GM18508 (cell line): ENCODE measurements at regions not wholly inside any gene's neighbourhood (a gene's known extent, or its start where the extent isn't known, plus 50 kb on each side); places are given as distances from the start of the nearest gene placed in this dataset.
"Not testable (repeated sequence)": the region's sequence is repeated elsewhere in the genome, so short reads cannot be mapped to it uniquely, and the experiment has no call there.

Source experiments
- ATAC-seq: cut with Tn5 transposase; IDR thresholded peaks from one replicate; pipeline ENCODE4 v1.9.1; 2021; ENCODE audit warnings: moderate number of reproducible peaks; ENCODE audit not compliant: insufficient read depth, unreplicated experiment

- ATAC-seq, result no peak
Measured at GRCh38 chr4:81594490-81595159, 122.9 kb upstream of the RASGEF1B start.

- ATAC-seq, result no peak
Measured at GRCh38 chr4:81592701-81593100, 121.0 kb upstream of the RASGEF1B start.

- ATAC-seq, result no peak
Measured at GRCh38 chr4:81590596-81590995, 118.9 kb upstream of the RASGEF1B start.

GRCh38 chr4:81589262-81589661, 117.6 kb upstream of the RASGEF1B start:
- no peak for ATAC-seq

- no peak for ATAC-seq
Measured at GRCh38 chr4:81586706-81587105, 115.0 kb upstream of the RASGEF1B start.

- ATAC-seq, result not testable (repeated sequence)
Measured at GRCh38 chr4:81580994-81581374, 109.3 kb upstream of the RASGEF1B start.

GRCh38 chr4:81580346-81580993, 108.8 kb upstream of the RASGEF1B start:
- no peak for ATAC-seq

GRCh38 chr4:81577392-81577791, 105.7 kb upstream of the RASGEF1B start:
- ATAC-seq, result no peak

GRCh38 chr4:81574991-81575390, 103.3 kb upstream of the RASGEF1B start:
- no peak for ATAC-seq

GRCh38 chr4:81573840-81574239, 102.1 kb upstream of the RASGEF1B start:
- no peak for ATAC-seq

- ATAC-seq, result no peak
Measured at GRCh38 chr4:81572402-81572801, 100.7 kb upstream of the RASGEF1B start.

GRCh38 chr4:81571105-81571504, 99.4 kb upstream of the RASGEF1B start:
- ATAC-seq, result no peak

- ATAC-seq, result no peak
Measured at GRCh38 chr4:81566161-81566591, 94.5 kb upstream of the RASGEF1B start.

- ATAC-seq, result no peak
Measured at GRCh38 chr4:81565142-81565870, 93.6 kb upstream of the RASGEF1B start.

GRCh38 chr4:81564025-81564424, 92.3 kb upstream of the RASGEF1B start:
- ATAC-seq, result no peak

- peak; percentile 96 for ATAC-seq
Measured at GRCh38 chr4:81562093-81562492, 90.4 kb upstream of the RASGEF1B start.

- ATAC-seq, result no peak
Measured at GRCh38 chr4:81557306-81557705, 85.6 kb upstream of the RASGEF1B start.

- no peak for ATAC-seq
Measured at GRCh38 chr4:81555489-81555888, 83.8 kb upstream of the RASGEF1B start.

GRCh38 chr4:81552086-81552485, 80.4 kb upstream of the RASGEF1B start:
- no peak for ATAC-seq

- no peak for ATAC-seq
Measured at GRCh38 chr4:81550388-81550859, 78.7 kb upstream of the RASGEF1B start.

- no peak for ATAC-seq
Measured at GRCh38 chr4:81549984-81550383, 78.3 kb upstream of the RASGEF1B start.
